ENCODE measurements at regions not wholly inside any gene's neighbourhood (a gene's known extent, or its start where the extent isn't known, plus 50 kb on each side); places are given as distances from the start of the nearest gene placed in this dataset.

- H3K4me3 ChIP-seq (ENCODE audit: insufficient read depth, low read depth, low read length): no peak overlapping the region
- H2BK20ac ChIP-seq (ENCODE audit: low read depth, low read length): no peak overlapping the region
- no peak overlapping the region for H2AK5ac ChIP-seq (ENCODE audit: low read depth, low read length)
- H3K9ac ChIP-seq (ENCODE audit: low read depth, low read length): no peak overlapping the region
- no peak overlapping the region for H3K56ac ChIP-seq (ENCODE audit: extremely low read depth, insufficient read depth, low read length)
- no peak overlapping the region for H3K4me2 ChIP-seq (ENCODE audit: low read depth, low read length)
- no peak overlapping the region for H3K18ac ChIP-seq (ENCODE audit: low read depth, low read length)
- DNase-seq (no peak), ATAC-seq (ENCODE audit: low read depth) (no peak)
- CTCF ChIA-PET: no interaction called here
- no peak overlapping the region for H2BK15ac ChIP-seq (ENCODE audit: low read depth, low read length)
- no peaks in the 10 kb centered on the region for H3K79me1 ChIP-seq (ENCODE audit: low read depth in 1 of 2, low read length in 2 of 2)
- intact Hi-C loops (cut with micrococcal nuclease) (no loop called here), in situ Hi-C loops (cut with MboI; ENCODE audit: low sequenced_read_pairs) (no loop called here), dilution Hi-C loops (cut with HindIII; ENCODE audit: low sequenced_read_pairs, unreplicated experiment) (no loop called here)
- no peak overlapping the region for H2AK9ac ChIP-seq (replicated peaks; ENCODE audit: low read depth, low read length, poor library complexity)
- no peaks in the 10 kb centered on the region for H4K20me1 ChIP-seq (ENCODE audit: insufficient read depth, low read length)
- no peak overlapping the region for H3K14ac ChIP-seq (replicated peaks; ENCODE audit: low read depth, low read length)
- H3K9me1 ChIP-seq (ENCODE audit: insufficient read depth, low read length): no peaks in the 10 kb centered on the region
- H4K5ac ChIP-seq (ENCODE audit: low read depth, low read length): no peak overlapping the region
- no peak overlapping the region for H2AFZ ChIP-seq (replicated peaks; ENCODE audit: low read length, poor library complexity)
- no peak overlapping the region for H4K8ac ChIP-seq (ENCODE audit: low read depth in 2 of 2, low read length in 2 of 2)
- H3K4me1 ChIP-seq (ENCODE audit: control insufficient read depth, insufficient read depth, low read length): no peaks in the 10 kb centered on the region
- no TSS peak for BruUV-seq (replicated peaks)
- H3K27me3 ChIP-seq (ENCODE audit: control insufficient read depth, insufficient read depth, low read length): no peaks in the 10 kb centered on the region
- POLR2A ChIA-PET (ENCODE audit: unreplicated experiment): no interaction called here
- no peaks in the 10 kb centered on the region for H3K9me3 ChIP-seq (ENCODE audit: control insufficient read depth, insufficient read depth, low read length)
- no peak overlapping the region for H4K91ac ChIP-seq (ENCODE audit: insufficient read depth, low read depth, low read length)
- H2BK5ac ChIP-seq (ENCODE audit: low read depth, low read length, poor library complexity, severe bottlenecking): no peak overlapping the region
- no peak overlapping the region for H3K4ac ChIP-seq (ENCODE audit: low read depth, low read length)
- no peak overlapping the region for H2BK120ac ChIP-seq (ENCODE audit: low read depth, low read length)
- no peaks in the 10 kb centered on the region for H3K36me3 ChIP-seq (ENCODE audit: control insufficient read depth, insufficient read depth, low read length)
- no peak overlapping the region for H3K23ac ChIP-seq (ENCODE audit: low read depth, low read length)
- H3K27ac ChIP-seq (ENCODE audit: insufficient read depth, low read length): no peak overlapping the region
- TF ChIP-seq CEBPB (IDR thresholded peaks at IDR 0.05; ENCODE audit: low read depth, low read length) (no peak), MAZ (IDR thresholded peaks at IDR 0.05; ENCODE audit: borderline replicate concordance, low read depth, low read length) (no peak), FOS (IDR thresholded peaks at IDR 0.05; ENCODE audit: low read depth, low read length) (no peak), POLR2A (IDR thresholded peaks at IDR 0.05; ENCODE audit: low read depth, low read length) (no peak), ELK1 (IDR thresholded peaks at IDR 0.05; ENCODE audit: borderline replicate concordance, low read depth, low read length) (no peak), BHLHE40 (IDR thresholded peaks at IDR 0.05; ENCODE audit: low read depth, low read length) (no peak), CHD1 (IDR thresholded peaks at IDR 0.05; ENCODE audit: low read depth, low read length) (no peak), SMC3 (IDR thresholded peaks at IDR 0.05; ENCODE audit: low read depth, low read length) (no peak), CTCF (conservative IDR thresholded peaks at IDR 0.05; ENCODE audit: low read depth, low read length) (no peak), RFX5 (IDR thresholded peaks at IDR 0.05; ENCODE audit: low read depth, low read length) (no peak), RAD21 (IDR thresholded peaks at IDR 0.05; ENCODE audit: low read length) (no peak), MXI1 (IDR thresholded peaks at IDR 0.05; ENCODE audit: borderline replicate concordance, low read depth, low read length) (no peak)
These were observed 782.5 kb downstream of the STPG2 start for GRCh38 chr4:97360733-97361132.
